ENCODE measurements at regions not wholly inside any gene's neighbourhood (a gene's known extent, or its start where the extent isn't known, plus 50 kb on each side); places are given as distances from the start of the nearest gene placed in this dataset.

- TF ChIP-seq CTCF (IDR thresholded peaks at IDR 0.05; ENCODE audit: low read depth, low read length) = no peak
- no peak for TF ChIP-seq EZH2phosphoT487 (IDR thresholded peaks at IDR 0.05; ENCODE audit: low read depth)
These were observed 128.7 kb downstream of the GASK1B start for GRCh38 chr4:158043971-158044618.
